ENCODE measurements at regions not wholly inside any gene's neighbourhood (a gene's known extent, or its start where the extent isn't known, plus 50 kb on each side); places are given as distances from the start of the nearest gene placed in this dataset.

DNA sequence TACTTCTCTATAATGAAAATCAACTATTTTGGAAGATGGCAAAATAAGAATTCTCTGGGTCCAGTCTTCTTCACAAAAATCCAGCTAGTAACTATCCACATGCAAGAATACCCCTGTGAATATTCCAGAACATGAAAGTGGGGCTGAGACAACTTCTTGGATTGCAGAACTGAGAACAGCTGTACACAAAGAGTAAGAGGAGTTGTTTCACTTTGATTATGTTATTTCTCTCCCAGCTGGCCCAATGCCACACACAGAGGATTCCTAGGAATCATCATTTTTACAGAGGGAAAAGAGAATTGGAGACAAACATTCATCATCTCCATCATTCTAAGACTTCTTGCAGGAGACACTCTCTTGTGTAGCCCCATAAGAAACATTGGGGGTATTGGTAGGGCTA, 782.2 kb upstream of the LCORL start:
- DNase-seq (ENCODE audit: extremely low read depth, insufficient read length), result no peak
- H3K4me3 ChIP-seq (replicated peaks; ENCODE audit: low read depth, low read length), result no peak overlapping the region
- no peaks in the 10 kb centered on the region for H3K36me3 ChIP-seq (ENCODE audit: control insufficient read depth, insufficient read depth, low read length)
- no peaks in the 10 kb centered on the region for H3K27me3 ChIP-seq (replicated peaks; ENCODE audit: control insufficient read depth, insufficient read depth, low read length)
- TF ChIP-seq, protein P1, sequence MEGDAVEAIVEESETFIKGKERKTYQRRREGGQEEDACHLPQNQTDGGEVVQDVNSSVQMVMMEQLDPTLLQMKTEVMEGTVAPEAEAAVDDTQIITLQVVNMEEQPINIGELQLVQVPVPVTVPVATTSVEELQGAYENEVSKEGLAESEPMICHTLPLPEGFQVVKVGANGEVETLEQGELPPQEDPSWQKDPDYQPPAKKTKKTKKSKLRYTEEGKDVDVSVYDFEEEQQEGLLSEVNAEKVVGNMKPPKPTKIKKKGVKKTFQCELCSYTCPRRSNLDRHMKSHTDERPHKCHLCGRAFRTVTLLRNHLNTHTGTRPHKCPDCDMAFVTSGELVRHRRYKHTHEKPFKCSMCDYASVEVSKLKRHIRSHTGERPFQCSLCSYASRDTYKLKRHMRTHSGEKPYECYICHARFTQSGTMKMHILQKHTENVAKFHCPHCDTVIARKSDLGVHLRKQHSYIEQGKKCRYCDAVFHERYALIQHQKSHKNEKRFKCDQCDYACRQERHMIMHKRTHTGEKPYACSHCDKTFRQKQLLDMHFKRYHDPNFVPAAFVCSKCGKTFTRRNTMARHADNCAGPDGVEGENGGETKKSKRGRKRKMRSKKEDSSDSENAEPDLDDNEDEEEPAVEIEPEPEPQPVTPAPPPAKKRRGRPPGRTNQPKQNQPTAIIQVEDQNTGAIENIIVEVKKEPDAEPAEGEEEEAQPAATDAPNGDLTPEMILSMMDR (IDR thresholded peaks at IDR 0.05; ENCODE audit: insufficient read depth, low read length, poor library complexity, severe bottlenecking), result no peak

DNA sequence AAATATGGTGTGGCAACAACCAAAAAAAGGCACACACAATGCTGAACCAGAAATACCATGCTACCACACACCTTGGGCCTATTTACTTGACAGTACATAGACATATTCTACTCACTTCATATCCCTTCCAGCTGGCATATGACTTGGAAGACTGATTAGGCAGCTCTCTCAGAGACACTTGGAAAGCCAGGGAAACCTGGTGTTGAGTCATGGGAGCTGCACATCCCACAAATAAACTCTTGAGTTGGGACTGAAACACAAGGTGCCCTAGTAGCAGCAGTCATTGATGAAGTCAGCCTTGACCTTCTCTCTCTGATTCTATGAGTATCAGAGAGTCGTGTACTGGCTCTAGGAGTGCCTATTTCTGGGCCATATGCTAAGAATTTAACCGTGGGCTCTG, 776.6 kb upstream of the LCORL start:
- TF ChIP-seq, protein P1 (IDR thresholded peaks at IDR 0.05; ENCODE audit: insufficient read depth, low read length, poor library complexity, severe bottlenecking), result no peak
- H3K36me3 ChIP-seq (ENCODE audit: control insufficient read depth, insufficient read depth, low read length), result no peaks in the 10 kb centered on the region
- H3K27me3 ChIP-seq (replicated peaks; ENCODE audit: control insufficient read depth, insufficient read depth, low read length), result no peaks in the 10 kb centered on the region
- H3K4me3 ChIP-seq (replicated peaks; ENCODE audit: low read depth, low read length), result no peak overlapping the region
- DNase-seq (ENCODE audit: extremely low read depth, insufficient read length), result no peak

DNA sequence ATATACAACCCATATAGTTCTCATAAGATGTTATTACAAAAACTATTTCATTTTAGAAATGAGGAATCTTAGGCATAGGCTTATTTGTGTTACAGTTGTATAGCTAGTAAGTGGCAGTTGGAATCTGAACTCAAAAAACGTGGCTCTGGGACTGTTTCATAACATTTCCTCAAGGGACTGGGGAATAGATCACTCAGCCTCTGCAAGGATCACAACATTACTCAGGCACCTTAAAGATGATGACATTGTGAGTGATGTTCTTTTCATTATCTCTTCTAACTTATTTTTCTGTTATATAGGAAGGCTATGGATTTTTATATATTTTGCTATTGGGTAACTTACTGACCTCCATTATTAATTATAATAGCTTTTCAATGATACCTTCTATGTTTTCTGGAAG, 774.2 kb upstream of the LCORL start:
- TF ChIP-seq, protein P1 (IDR thresholded peaks at IDR 0.05; ENCODE audit: insufficient read depth, low read length, poor library complexity, severe bottlenecking), result no peak
- H3K4me3 ChIP-seq (replicated peaks; ENCODE audit: low read depth, low read length), result no peak overlapping the region
- no peak for DNase-seq (ENCODE audit: extremely low read depth, insufficient read length)
- H3K27me3 ChIP-seq (replicated peaks; ENCODE audit: control insufficient read depth, insufficient read depth, low read length), result no peaks in the 10 kb centered on the region
- no peaks in the 10 kb centered on the region for H3K36me3 ChIP-seq (ENCODE audit: control insufficient read depth, insufficient read depth, low read length)

DNA sequence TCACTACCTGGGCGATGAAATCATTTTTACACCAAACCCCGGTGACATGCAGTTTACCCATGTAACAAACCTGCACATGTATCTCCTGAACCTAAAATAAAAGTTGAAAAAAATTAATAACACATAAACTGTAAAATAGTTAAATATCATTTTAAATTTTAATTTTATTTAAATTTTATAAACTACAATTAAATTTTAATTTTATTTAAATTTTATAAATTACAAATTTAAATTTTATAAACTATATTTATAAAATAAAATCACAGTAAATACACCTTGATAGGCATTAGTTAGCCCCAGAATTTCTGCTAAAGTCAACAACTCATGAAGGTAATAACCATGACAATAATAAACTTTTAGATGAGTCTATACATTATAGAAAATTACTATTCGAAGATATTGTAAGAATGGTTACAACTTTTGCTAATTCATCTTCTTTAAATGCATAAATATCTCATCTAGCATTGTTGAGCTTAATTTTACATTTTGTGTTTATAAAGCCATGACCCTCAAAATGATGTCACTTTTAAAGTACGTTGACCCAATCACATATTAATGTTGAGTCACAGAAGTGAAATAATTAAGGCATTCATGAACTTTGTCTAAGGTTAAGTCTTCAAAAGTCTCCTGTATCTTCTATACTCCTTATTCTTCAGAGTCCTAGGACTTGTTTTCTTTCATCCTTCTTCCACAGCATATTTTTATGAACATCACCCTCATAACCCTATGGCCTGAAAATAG, 755.8 kb upstream of the LCORL start:
- no peak for DNase-seq (ENCODE audit: extremely low read depth, insufficient read length)
- no peaks in the 10 kb centered on the region for H3K27me3 ChIP-seq (replicated peaks; ENCODE audit: control insufficient read depth, insufficient read depth, low read length)
- no peak overlapping the region for H3K4me3 ChIP-seq (replicated peaks; ENCODE audit: low read depth, low read length)
- no peaks in the 10 kb centered on the region for H3K36me3 ChIP-seq (ENCODE audit: control insufficient read depth, insufficient read depth, low read length)
- TF ChIP-seq, protein P1 (IDR thresholded peaks at IDR 0.05; ENCODE audit: insufficient read depth, low read length, poor library complexity, severe bottlenecking), result no peak

DNA sequence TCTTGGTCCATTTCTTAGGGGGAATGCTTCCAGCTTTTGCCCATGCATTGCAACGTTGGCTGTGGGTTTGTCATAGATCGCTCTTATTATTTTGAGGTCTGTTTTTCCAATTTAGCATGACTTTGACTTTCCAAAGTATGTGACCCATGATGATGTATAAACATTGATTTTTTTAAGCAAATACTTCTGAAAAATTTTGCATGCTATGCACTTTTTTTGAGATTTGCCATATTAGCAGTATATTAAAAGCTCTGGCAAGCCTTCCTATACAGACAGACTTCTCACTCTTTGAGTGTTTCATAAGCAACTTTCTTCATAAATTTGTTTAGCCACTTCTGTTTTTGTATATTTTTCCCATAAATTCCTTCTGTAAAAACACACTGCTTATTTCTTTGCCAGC, 746.4 kb upstream of the LCORL start:
- TF ChIP-seq, protein P1 (IDR thresholded peaks at IDR 0.05; ENCODE audit: insufficient read depth, low read length, poor library complexity, severe bottlenecking), result no peak
- DNase-seq (ENCODE audit: extremely low read depth, insufficient read length), result no peak

DNA sequence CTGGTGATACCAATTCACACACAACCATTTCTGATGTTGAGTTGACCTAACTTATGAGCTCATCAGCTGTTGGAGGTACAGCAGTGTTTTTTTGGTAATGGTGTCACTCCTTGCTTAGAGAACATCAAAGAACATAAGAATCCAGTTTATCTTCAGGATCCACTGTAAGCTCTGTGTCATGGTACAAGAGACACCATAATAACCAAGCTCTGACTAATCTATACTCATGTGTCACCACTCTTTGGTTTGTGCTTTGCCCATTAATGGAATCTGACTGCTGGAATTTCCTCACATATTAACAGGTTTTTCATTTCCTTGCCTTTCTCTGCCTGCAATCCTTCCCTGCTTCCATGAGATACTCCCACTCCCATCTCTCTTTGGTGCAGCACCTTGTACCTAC, 735.1 kb upstream of the LCORL start:
- Histone ChIP-seq H3K36me3 (ENCODE audit: control insufficient read depth, insufficient read depth, low read length) (no peaks in the 10 kb centered on the region), H3K4me3 (replicated peaks; ENCODE audit: low read depth, low read length) (no peak overlapping the region), H3K27me3 (replicated peaks; ENCODE audit: control insufficient read depth, insufficient read depth, low read length) (no peaks in the 10 kb centered on the region)
- no peak for DNase-seq (ENCODE audit: extremely low read depth, insufficient read length)
- TF ChIP-seq, protein P1 (IDR thresholded peaks at IDR 0.05; ENCODE audit: insufficient read depth, low read length, poor library complexity, severe bottlenecking), result no peak

More for the DNA sequence above, 746.4 kb upstream of the LCORL start:
- H3K4me3 ChIP-seq (replicated peaks; ENCODE audit: low read depth, low read length), result no peak overlapping the region
- no peaks in the 10 kb centered on the region for H3K36me3 ChIP-seq (ENCODE audit: control insufficient read depth, insufficient read depth, low read length)
- no peaks in the 10 kb centered on the region for H3K27me3 ChIP-seq (replicated peaks; ENCODE audit: control insufficient read depth, insufficient read depth, low read length)

Measured in GM06990 (cell line).